NCI-H2171 treated with DMSO at 0.1 percent for 48 hours (cell line): ENCODE measurements at regions not wholly inside any gene's neighbourhood (a gene's known extent, or its start where the extent isn't known, plus 50 kb on each side); places are given as distances from the start of the nearest gene placed in this dataset.
"Not testable (repeated sequence)": the region's sequence is repeated elsewhere in the genome, so short reads cannot be mapped to it uniquely, and the experiment has no call there.

Experiments
- DNase-seq: peaks from one replicate; lab custom pipeline; 2025; lab: John Stamatoyannopoulos, UW

DNA sequence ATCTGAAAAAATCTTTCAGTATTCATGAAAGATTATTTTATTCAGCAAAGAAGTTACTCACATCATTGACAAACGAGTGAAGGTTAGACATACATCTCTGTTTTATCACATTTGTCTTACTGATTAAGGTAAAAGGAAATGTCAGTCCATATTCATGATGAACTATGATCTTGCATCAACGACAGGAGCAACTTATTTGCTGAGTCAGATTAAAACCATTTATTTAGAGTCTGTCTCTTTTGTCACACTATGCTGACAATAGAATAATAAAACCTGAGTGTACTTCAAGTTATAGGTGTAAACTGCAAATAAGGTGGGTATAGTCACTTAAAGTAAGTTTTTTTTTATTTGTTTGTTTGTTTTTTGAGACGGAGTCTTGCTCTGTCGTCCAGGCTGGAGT is 216.5 kb upstream of the SEMA3C start:
- DNase-seq: no peak

DNA sequence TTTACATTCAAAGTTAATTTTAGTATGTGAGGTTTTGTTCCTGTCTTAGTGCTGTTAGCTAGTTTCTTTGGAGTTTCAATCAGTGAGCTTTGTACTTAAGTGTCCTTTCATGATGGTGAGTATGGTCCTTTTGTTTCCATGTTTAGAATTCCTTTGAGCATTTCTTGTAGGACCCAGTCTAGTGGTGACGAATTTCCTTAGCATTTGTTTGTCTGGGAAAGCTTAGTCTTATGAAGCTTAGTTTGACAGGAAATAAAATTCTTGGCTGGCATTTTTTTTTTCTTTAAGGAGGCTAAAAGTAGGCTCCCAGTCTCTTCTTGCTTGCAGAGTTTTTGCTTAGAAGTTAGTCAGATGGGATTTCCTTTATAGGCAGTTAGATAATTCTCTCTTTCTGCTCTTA is 209.2 kb upstream of the SEMA3C start:
- DNase-seq: no peak

DNA sequence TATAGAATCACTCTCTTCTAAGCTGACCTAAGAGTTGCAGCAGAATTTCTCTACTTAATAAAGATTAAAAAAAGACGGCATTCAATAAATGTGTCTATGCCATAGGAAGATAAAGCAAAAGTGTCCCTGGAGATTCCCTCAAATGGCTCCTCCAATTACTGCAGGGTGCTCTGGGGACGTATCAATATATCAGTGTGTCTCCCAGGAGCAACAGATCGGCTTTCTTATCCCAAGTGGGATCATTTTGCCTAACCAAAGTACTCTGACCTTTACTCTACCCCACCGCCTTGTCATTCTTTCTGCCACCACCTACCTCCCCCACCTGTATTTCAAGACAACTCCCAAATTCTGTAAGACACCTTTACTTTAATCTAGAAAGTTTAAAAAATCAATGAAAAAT is 202.0 kb upstream of the SEMA3C start:
- DNase-seq: peak; percentile 96

DNA sequence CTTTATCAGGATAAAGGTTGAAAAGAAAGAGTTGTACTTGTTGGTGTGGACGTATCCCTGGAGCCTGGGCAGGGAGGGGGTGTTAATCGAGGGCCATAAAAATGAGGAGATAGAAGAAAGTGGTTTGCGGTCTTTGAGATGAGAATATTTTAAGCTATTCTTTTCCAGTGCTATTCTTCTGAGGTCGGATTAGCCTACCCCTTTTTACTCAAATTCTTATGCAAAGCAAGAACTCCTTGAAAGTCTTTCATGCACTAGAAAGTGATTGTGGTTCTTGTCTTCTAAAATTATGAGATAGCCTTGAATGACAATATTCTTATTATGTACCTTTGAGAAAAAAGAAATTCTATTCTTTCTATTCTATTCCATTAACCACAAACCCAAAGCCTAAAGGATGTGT is 201.3 kb upstream of the SEMA3C start:
- no peak for DNase-seq

DNA sequence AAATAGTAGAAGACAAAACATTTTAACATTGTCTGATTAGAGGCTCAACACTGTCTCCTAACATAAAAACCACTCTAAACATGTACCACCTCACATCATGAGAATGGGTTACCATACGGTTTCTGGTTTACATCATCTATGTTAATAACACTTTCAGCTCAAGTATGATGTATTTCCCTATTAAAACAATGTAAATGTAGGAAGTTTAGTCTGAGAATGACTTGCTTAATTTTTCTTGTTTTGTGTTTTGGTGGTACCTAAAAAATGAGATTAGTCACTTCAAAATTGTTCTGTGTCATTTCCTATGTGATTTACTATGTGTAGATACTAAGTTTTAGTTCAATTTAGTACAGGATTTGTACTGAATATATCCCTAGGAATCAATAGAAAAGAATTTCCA is 195.8 kb upstream of the SEMA3C start:
- no peak for DNase-seq

DNA sequence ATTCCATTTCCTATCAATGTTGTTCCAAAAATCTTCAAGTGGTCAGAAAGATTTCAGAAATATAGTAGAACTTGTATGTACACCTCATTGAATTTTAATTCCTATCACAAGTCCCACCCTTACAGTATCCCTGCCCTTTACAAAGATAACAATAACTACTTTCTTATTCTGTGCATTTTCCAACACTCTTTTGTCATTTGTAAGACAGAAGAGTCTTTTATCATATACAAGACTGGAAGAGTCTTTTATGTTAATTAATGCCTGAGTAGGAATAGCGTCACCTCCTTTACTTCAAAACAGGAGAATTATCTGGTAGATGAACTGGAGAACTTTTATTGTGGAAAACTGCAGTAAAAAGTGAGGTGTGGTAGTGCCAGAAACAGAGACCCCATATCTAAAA is 193.9 kb upstream of the SEMA3C start:
- no peak for DNase-seq

DNA sequence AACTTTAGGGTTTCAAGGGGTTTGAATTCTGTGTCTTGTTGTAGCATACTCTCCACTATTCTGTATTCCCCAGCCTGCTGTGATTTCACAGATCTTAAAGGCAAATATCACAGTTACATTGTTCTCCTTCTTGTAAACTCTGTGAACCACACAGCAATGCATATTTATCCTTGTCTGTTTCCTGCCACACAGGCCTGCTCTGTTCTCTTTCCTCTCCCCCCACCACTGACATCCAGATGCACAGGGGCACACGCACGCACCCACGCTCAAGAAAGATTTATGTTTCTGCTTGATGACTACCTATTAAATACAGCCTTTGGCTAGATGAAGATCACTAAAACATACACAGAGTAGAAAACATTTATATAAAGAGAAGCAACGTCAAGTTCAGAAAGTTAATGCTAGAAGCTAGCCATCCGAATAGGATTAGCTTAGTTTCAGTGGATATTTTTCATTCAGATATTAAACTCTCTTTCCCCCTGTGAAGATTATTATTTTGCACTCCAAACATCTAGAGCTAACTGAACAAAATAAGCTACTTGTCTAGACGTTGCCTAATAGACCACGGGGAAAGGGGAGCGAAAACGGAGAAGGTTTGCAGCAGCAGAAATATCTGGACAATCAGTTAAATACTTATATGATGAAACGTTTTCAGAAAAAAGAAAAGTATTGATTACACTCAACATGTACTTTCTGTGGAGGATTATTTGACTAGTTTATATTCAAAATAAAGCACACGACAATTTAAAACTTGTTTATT is 193.1 kb upstream of the SEMA3C start:
- DNase-seq: no peak

DNA sequence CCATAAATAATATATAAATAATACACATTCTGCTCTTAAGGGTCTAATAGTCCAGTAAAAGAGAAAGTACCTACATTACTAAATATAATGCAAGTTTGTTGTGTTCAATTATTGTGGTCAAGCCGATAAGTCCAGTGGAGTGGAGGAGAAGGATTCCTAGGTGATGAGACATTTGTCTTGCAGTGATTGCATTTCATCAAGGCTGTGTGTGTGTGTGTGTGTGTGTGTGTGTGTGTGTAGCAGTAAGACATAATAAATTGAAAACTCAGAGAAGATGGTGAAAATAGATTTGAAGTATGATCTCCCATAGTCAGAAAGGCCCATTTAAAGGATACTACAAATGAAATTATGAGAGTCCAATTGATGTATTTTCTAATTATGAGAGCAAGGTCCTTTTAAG is 192.5 kb upstream of the SEMA3C start:
- no peak for DNase-seq

DNA sequence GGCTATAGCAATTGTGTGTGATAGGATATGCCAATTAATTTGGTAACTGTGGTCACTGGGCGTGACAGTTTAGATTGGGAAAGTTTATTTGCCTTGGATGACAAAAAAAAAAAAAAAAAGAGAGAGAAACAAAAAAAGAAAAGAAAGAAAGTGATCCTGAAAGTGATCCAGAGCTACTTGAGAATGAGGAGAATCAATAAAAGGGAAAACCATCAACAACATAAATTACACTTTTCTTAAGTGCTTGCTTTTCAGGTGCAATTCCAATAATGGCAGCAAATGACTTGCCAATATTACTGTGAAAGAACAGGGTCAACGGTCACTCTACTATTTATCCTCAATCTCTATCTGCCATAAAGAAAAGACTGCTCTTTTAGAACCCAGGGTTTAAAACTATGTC is 191.8 kb upstream of the SEMA3C start:
- DNase-seq: no peak

DNA sequence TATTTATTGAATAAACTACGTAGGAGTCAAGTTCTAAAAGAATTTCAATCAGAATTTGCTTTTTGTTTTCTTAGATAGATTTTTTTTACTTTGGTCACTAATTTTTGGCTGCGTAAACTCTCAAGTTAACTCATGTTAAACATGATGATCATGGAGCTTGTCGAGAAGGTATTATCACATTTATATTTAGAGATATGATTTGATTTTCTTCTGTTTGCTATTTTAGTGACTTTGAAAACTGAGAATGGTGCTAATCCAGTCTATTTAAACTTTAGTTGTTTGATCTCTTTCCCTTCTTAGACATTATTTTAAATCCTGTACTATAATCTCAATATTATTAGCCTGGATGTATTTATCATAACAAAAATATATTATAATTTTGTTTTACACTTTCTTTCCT is 179.4 kb upstream of the SEMA3C start:
- DNase-seq: no peak

DNA sequence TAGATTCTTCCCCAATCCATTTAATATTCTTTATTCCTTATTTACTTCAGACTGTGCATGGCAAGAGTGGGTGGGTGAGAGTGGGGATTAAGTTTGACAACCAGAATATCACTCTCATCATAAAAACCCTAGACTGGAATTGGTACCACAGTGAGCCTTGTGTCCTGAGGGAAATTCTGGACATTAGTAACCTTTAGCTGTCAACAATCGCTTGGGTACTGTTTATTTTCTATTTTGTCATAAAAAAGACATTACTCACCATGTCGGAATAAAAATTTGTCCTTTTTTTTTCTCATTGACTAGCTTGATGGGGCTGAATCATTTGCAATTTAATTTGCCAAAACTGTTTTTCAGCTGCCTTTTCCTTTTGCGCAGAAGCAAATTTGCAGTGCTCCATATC is 176.1 kb upstream of the SEMA3C start:
- DNase-seq: no peak

DNA sequence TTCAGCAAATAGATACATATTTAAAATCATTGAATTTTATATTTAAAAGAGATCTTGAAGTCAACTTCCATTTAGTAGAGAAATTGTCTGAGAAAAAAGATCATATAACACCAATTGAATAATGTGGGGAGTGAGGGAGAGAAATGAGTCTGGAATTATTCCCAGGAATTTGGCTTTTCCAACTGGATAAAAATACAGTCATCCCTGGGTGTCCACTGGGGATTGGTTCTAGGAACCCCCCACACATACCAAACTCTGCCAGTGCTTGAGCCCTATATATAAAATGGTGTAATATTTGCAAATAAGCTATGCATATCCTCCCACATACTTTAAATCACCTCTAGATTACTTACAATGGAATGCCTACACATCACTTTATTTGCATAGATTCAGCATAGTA is 162.8 kb upstream of the SEMA3C start:
- DNase-seq: no peak

DNA sequence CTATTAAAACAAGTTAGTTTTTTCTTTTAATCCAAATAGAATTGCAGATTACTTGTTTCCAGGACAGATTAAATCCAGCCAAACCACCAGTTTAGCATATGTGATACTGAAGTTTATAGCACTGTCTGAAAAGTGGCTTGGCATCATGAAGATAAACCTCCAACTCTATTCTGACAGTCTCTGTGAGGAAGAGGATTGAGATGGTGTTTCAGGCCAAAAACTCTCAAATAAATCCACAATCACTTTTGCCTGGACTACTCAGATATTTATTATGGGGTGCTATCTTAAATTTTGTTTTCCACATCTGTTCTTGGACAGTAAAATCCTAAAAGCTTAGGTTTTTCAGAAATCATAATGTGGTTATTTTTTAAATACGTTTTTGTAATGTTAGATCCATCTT is 161.7 kb upstream of the SEMA3C start:
- DNase-seq: no peak

DNA sequence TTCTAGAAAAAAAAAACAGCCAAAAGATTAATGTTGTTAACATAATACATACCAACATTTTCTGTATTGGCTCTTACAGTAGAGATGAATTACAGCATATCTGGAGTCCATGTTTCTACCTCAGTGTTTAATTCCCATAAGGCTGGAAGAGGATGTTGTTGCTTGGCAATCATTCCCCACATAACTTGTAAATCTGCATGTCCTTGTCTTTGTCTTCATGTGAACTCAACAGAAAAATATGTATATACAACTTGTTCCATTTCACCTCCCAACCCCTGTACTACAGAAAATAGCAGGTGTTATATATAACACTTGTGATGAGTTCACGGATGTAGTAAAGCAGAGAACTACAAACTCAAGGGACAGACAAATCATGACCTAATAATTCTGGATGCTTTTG is 160.9 kb upstream of the SEMA3C start:
- DNase-seq: no peak

DNA sequence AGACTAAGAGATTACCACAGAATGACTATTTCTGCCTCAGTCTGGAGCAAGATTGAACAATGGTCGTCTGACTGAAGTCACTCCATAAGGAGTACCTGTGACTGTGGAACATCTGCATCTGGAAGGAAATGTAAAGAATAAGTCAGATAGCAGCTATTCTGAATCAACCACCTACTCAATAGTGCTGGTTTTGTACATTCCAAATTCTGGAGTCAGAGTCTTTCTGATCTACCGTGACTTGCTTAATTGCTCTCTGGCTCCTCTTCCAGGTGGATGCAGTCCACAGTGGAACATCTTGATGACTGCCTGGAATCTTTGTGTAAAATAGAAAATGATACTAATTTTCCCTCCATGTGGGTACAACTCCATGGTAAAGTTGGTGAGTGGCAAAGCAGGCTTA is 156.3 kb upstream of the SEMA3C start:
- no peak for DNase-seq

DNA sequence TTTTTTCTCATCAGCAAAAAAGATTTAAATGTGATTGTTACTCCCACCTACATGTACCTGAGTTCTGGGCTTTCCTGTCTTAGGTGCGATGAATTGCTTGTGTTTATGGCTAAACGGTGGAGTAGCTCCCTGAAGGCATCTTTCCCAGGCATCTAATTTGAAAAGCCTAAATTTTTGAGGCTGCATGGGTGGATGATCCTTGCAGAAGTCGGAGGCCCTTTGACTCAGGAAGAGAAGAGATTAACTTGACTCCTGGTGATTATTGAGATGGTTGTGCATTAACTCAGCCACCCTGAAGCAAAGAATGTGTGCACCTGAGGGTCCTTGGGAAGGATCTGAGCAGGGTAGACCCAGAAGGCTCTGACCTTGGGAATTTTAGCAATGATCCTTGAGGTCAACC is 155.6 kb upstream of the SEMA3C start:
- DNase-seq: no peak

DNA sequence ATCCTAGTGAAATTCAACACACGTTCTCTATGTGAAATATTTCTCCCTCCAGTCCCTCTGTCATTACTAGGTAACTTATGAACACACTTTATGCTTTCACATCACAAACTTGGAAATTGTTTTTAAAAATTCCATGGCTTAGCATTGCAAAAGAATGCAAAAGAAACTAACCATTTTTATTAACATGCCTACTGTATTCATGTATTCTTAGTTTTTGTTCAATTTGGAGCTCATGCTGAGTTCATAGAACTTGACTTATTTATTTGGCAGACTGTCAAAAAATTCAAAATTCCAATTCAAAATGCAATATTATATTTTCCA is 155.0 kb upstream of the SEMA3C start:
- DNase-seq: no peak

DNA sequence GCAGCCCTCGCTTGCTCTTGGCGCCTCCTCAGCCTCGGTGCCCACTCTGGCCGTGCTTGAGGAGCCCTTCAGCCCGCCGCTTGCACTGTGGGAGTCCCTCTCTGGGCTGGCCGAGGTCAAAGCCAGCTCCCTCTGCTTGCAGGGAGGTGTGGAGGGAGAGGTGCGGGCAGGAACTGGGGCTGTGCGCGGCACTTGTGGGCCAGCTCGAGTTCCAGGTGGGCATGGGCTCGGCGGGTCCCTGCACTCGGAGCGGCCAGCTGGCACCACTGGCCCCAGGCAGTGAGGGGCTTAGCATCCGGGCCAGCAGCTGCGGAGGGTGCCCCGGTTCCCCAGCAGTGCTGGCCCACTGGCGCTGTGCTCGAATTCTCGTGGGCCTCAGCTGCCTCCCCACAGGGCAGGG is 152.1 kb upstream of the SEMA3C start:
- no peak for DNase-seq

DNA sequence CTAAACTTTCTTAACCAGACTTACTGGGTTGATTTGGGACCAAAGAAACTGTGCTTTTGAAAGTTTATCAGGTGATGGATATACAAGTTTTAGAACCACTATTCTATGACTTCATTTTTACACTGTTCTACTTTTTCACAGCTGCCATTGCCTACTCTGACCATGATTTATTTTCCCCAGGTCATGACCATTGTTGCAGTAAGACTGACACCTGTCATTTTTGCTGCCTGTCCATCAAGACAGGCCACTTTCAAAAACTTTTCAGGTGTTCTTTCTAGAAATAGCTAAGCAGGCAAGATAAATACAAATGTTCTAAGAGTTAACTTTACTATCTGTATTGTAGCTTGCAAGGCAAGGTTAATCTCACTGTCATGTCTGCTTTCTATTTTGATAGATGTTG is 147.9 kb upstream of the SEMA3C start:
- DNase-seq: no peak

DNA sequence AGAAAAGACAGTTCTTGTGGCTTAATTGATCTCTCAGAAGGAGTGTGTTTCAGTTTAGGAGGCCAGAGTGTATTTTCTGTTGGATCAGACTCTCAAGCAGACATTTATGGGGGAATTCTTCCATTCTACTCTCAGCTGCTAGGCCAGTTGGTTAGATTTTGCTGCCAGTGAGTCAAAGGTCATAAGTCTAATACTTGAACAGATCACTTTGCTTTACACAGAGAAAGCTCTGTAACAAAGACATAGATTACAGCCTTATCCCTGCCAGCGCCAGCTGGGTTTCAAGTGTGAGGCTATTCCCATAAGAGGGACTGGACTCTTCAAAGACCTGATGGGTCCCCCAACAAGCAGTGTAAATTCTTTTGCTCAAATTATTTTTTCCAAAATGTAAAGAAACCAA is 145.6 kb upstream of the SEMA3C start:
- DNase-seq: peak; percentile 17

DNA sequence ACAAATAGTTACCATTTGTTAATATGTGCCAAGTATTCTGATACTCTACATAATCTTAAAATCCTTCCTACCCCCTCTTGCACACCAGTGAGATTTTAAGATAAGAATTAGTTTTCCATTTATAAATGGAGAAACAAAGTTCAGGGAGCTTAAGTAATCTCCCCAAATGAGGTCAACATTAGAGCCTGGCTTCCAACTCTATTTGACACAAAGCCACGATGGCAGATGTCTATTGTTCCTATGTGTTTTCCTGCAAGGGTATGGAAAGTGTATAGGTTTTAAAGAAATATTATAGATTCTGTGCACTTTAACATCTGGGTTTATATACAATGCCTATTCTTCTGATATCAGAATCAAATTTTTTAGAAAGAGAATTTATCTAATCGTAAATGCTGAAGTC is 143.9 kb upstream of the SEMA3C start:
- DNase-seq: no peak

DNA sequence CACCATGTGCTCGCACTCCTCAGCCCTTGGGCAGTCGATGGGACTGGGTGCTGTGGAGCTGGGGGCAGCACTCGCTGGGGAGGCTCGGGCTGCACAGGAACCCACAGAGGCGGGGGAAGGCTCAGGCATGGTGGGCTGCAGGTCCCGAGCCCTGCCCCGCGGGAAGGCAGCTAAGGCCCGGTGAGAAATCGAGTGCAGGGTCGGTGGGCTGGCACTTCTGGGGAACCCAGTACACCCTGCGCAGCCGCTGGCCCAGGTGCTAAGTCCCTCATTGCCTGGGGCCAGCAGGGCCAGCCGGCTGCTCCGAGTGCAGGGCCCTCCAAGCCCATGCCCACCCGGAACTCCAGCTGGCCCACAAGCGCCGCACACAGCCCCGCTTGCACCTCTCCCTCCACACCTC is 138.6 kb upstream of the SEMA3C start:
- DNase-seq: not testable (repeated sequence)

DNA sequence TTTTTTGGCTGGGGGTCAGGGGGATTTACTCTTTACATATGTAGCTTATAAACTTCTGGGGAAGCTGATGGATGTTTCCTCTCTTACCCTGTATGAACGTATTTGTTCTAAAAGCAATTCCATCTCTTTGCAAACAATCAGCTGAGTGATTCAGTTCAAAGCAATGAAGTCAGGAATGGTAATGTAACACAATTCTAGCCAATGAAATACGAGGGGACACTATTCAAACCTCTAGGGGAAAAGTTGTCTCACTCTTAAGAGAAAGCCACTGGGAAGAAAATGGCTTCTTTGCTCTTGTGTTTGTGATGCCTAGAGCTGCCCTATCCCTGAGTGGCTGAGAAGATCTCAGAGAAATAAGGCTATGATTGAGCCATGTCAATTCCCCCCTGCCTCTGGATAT is 134.8 kb upstream of the SEMA3C start:
- DNase-seq: no peak

DNA sequence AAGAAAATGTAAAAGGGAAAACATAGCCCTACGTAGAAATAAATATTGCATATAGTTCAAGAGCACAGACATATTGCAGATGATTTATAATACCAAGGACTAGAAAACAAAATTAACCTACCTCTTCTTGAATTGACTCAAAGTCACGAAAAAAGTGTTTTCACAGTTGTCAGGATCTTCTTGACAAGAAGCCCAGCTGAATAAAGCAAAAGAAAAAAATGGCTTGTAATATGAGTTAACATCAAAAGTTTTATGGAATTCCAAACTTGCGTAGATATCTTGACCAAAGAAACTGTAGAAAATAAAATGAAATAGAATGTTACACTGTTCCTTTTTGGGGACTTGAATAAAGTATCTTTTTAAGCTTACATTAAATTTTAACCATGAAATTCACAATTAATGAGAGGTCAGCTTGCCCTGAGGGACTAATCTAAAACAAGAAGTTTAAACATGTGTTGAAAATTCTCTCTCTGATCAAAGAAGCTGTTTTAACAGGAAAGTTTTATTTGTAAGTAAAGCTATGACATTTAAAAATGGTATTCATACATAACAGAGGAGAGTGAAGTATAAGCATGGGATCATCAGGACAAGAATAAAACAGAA is 133.1 kb upstream of the SEMA3C start:
- DNase-seq: no peak
